ENCODE measurements at regions not wholly inside any gene's neighbourhood (a gene's known extent, or its start where the extent isn't known, plus 50 kb on each side); places are given as distances from the start of the nearest gene placed in this dataset.

DNA sequence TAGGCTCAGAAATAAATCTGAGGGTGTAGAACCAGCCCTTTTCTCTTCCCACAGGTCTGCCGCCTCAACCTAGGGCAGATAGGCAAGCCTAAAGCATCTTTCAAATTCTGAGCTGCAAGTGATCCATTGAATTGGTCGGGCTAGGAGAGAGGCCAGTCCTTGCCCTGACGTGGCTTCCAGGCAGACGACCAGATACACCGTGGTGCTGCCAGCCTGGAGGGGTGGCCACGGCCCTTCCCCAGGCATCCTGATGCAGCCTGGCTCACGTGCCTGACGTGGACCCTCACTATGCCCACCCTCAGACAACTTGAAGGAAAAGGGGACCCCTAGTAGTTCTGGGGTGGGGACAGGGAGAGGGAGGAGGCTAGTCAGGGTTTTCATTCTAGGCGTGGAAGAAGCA, 859.3 kb upstream of the KLHL1 start:
- no peak for DNase-seq
- Mint-ChIP-seq H3K27ac (no peak overlapping the region), H3K27me3 (no peaks in the 10 kb centered on the region), H3K9me3 (no peaks in the 10 kb centered on the region), H3K36me3 (ENCODE audit: low read depth) (no peaks in the 10 kb centered on the region), H3K4me1 (no peaks in the 10 kb centered on the region), H3K4me3 (no peak overlapping the region)
- ChIA-PET CTCF (no interaction called here), POLR2A (no interaction called here)

DNA sequence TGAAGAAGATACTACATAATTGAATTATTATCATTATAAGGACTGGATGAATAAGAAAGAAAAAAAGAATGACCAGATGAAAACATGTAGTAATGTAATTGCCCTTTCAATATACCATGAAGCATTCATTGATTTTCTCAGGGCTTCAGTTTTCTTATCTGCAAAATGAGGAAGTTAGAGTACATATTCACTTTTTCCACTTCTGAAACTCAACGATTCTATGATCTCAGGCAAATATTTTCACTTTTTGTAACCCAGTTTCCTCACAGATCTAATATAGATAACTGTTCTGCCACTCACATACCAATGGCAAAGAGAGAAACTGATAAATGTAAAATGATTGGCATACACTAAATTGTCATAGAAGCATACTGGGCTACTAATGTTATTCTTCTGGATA, 856.6 kb upstream of the KLHL1 start:
- H3K4me3 Mint-ChIP-seq: no peak overlapping the region
- ChIA-PET CTCF (no interaction called here), POLR2A (no interaction called here)
- H3K27ac Mint-ChIP-seq: no peak overlapping the region
- DNase-seq: no peak
- no peaks in the 10 kb centered on the region for H3K36me3 Mint-ChIP-seq (ENCODE audit: low read depth)
- no peaks in the 10 kb centered on the region for H3K27me3 Mint-ChIP-seq
- no peaks in the 10 kb centered on the region for H3K4me1 Mint-ChIP-seq
- H3K9me3 Mint-ChIP-seq: no peaks in the 10 kb centered on the region

DNA sequence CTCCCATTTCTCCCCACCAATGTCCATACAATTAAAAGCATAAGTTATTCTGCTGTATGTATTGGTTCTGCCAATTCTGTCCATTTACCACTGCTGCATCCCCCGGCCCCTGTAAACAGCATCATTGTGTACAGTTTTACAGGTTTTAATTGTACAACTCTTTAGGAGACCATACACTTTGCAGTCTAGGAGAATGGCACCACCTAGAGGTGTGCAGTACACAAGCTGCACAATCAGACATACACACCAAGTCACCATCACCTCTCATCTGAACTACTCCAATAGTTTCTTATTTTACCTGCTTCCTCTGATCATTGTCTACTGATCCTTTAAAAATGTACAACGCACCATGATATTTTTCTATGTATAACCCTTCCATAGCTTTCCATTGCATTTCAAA, 855.9 kb upstream of the KLHL1 start:
- ChIA-PET CTCF (no interaction called here), POLR2A (no interaction called here)
- Mint-ChIP-seq H3K27me3 (no peaks in the 10 kb centered on the region), H3K4me3 (no peak overlapping the region), H3K27ac (no peak overlapping the region), H3K4me1 (no peaks in the 10 kb centered on the region), H3K36me3 (ENCODE audit: low read depth) (no peaks in the 10 kb centered on the region), H3K9me3 (no peaks in the 10 kb centered on the region)
- no peak for DNase-seq

DNA sequence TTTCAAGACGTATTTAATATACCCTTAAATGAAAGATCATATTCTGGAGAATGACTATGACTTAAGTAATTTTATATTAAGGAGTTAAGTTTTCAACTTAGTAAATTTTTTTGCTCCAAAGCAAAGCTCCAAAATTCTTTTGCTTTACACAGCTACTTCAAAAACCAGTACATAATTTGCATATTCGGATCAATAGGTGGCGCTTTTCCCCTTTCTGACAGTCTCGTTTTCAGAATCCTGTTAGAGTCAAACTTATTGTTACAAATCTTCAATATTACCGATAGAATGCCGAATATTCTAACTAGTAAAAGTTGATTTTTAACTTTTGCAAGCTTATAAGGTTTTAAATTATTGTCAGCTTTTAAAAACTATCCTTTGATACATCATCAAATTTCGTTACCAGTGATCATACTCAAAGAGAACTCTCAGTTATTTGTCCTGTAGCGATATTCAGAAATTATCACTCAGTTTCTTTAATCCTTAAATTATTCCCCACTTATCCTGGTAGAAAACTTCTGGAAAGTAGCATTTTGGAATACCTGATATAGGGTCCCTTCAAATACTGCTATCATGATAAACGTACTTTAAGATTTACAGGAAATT, 852.7 kb upstream of the KLHL1 start:
- Mint-ChIP-seq H3K4me3 (no peak overlapping the region), H3K27me3 (no peaks in the 10 kb centered on the region), H3K36me3 (ENCODE audit: low read depth) (no peaks in the 10 kb centered on the region), H3K9me3 (no peaks in the 10 kb centered on the region), H3K27ac (no peak overlapping the region), H3K4me1 (no peaks in the 10 kb centered on the region)
- DNase-seq: peak; percentile 9
- ChIA-PET CTCF (no interaction called here), POLR2A (no interaction called here)

DNA sequence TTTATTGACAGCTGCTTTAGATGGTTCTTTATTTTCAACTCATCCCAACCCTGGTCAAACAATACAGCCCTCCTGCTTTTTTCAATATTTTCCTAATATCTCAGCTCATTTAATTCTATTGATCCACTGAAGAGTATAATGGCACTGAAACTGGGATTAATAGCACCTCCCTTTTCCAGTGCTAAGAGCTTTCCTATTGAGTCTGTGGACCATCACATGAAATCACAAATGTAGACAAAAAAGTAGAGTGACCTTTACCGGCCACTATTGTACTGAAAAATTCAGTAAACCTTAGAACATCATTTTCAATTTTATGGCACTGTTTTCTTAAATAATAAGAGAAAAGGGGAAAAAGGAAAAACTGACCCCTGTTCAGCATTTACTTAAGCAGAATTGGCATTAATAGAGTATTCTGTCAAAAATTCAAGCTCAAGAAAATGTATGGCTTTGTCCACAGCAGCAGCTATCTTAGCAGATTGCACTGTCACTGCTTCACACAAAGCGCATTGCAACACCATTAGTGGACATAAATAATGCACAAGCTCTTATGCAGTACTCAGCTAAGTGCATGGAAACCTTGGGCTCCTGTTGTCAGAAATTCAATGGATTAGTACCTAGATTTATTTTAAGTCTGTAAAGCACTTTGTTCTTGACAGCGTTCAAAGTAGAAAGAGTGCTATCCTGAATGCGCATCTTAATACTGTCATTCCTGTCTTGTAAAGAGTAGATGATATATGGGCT, 851.0 kb upstream of the KLHL1 start:
- no peak overlapping the region for H3K4me3 Mint-ChIP-seq
- ChIA-PET POLR2A (no interaction called here), CTCF (no interaction called here)
- no peaks in the 10 kb centered on the region for H3K36me3 Mint-ChIP-seq (ENCODE audit: low read depth)
- H3K4me1 Mint-ChIP-seq: no peaks in the 10 kb centered on the region
- no peak overlapping the region for H3K27ac Mint-ChIP-seq
- no peaks in the 10 kb centered on the region for H3K9me3 Mint-ChIP-seq
- no peaks in the 10 kb centered on the region for H3K27me3 Mint-ChIP-seq
- DNase-seq: no peak

DNA sequence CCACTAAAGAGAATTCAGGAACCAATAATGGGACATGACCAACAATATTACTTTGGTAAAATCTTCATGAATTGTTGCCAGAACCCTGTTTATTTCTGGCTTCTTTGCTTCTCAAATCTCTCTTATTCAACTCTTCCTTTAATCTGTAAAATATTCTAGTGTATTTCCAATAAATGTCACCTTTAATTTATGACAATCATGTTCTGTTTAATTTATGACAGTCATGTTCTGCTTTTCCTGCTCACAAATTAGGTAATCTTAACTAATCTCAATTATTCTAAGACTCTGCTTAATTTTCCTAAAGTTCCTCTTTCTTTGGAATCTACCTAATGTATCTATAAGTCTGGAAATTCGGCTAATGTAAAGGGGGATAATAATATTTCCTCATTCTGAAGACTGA, 847.6 kb upstream of the KLHL1 start:
- no peaks in the 10 kb centered on the region for H3K4me1 Mint-ChIP-seq
- POLR2A ChIA-PET: no interaction called here
- no peak overlapping the region for H3K27ac Mint-ChIP-seq
- H3K27me3 Mint-ChIP-seq: no peaks in the 10 kb centered on the region
- H3K4me3 Mint-ChIP-seq: no peak overlapping the region
- CTCF ChIA-PET: no interaction called here
- DNase-seq: no peak
- no peaks in the 10 kb centered on the region for H3K36me3 Mint-ChIP-seq (ENCODE audit: low read depth)
- H3K9me3 Mint-ChIP-seq: no peaks in the 10 kb centered on the region

DNA sequence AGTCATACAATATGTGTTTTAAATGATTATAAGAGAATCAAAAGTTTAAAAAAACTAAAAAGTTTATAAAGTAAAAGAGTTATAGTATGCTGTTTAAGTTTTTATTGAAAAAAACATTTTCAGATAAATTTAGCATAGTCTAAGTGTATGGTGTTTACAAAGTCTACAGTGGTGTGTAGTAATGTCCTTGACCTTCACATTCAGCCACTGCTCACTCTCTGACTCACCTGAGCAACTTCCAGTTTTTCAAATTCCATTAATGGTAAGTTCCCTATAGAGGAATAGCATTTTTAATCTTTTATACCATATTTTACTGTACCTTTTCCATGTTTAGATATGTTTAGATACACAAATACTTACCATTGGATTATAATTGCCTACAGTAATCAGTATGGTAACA, 842.4 kb upstream of the KLHL1 start:
- Mint-ChIP-seq H3K27ac (no peak overlapping the region), H3K4me1 (no peaks in the 10 kb centered on the region), H3K27me3 (no peaks in the 10 kb centered on the region), H3K9me3 (no peaks in the 10 kb centered on the region), H3K4me3 (no peak overlapping the region), H3K36me3 (ENCODE audit: low read depth) (no peaks in the 10 kb centered on the region)
- ChIA-PET CTCF (no interaction called here), POLR2A (no interaction called here)
- no peak for DNase-seq

DNA sequence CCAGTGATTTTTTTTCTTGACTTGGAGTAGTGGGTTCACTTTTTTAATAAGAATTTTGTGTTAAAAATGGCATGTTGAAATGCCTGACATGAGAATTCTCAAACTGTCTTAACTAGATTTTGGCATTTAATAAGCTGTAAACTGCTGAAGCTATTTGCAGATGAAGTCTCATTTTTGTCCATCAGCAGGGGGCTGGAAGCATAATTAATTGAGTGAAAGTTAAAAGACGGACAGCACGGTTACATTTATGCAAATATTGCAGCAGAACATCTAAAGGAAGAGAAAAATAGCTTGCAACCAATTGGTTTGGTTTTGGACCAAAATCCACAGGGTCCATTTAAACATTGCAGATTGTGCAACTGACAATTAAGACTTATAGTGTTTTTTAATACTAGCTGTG, 837.3 kb upstream of the KLHL1 start:
- POLR2A ChIA-PET: no interaction called here
- Mint-ChIP-seq H3K27ac (no peak overlapping the region), H3K4me1 (no peaks in the 10 kb centered on the region), H3K27me3 (no peaks in the 10 kb centered on the region), H3K36me3 (ENCODE audit: low read depth) (no peaks in the 10 kb centered on the region), H3K4me3 (no peak overlapping the region), H3K9me3 (no peaks in the 10 kb centered on the region)
- DNase-seq: no peak
- CTCF ChIA-PET: interaction anchor here (1.1 kb wide), 1 partner anchor 9 kb away, joined by 3 read pairs; no protein-coding TSS in a partner anchor

DNA sequence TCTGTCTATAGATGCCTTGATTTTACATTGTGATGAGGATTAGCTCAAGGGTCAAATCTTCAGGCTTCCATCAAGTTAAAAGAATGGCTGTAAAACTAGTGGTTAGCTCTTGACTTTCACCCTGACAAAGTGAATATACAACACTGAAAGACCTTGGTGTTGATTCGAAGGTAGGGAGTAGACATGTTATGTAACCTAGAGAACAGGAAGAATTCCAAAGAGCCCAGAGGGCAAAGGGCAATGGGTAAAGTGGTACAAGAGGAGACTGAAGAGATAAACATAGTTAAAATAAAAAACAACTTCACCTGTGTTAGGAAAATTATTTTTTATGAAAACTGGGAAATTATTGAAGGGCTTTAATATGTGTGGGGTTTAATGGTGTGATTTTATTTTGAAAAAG, 833.2 kb upstream of the KLHL1 start:
- H3K36me3 Mint-ChIP-seq (ENCODE audit: low read depth): no peaks in the 10 kb centered on the region
- H3K4me1 Mint-ChIP-seq: no peaks in the 10 kb centered on the region
- POLR2A ChIA-PET: no interaction called here

DNA sequence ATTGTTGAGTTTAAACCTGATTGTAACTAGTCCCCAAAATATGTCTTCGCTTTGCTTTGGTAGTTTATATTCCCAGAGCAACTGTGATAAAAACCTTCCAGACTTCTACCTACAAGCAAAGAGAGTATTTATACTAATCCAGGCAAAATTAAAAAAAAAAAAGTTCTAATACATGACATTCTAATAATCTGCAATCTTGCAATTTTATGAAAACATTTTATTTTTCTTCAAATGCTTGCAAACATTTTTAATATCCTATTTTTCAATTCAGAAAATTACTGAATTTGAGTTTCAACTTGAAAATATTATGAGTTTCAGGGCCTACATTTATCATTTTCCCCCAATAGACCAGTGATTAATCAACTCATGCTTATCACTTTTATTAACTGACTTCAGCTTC, 830.2 kb upstream of the KLHL1 start:
- DNase-seq: no peak
- no peaks in the 10 kb centered on the region for H3K27me3 Mint-ChIP-seq
- H3K4me3 Mint-ChIP-seq: no peak overlapping the region
- CTCF ChIA-PET: no interaction called here
- POLR2A ChIA-PET: no interaction called here
- no peaks in the 10 kb centered on the region for H3K4me1 Mint-ChIP-seq
- H3K27ac Mint-ChIP-seq: no peak overlapping the region
- no peaks in the 10 kb centered on the region for H3K36me3 Mint-ChIP-seq (ENCODE audit: low read depth)
- H3K9me3 Mint-ChIP-seq: no peaks in the 10 kb centered on the region

More for the DNA sequence above, 833.2 kb upstream of the KLHL1 start:
- Mint-ChIP-seq H3K27me3 (no peaks in the 10 kb centered on the region), H3K9me3 (no peaks in the 10 kb centered on the region), H3K27ac (no peak overlapping the region), H3K4me3 (no peak overlapping the region)
- CTCF ChIA-PET: no interaction called here
- no peak for DNase-seq

DNA sequence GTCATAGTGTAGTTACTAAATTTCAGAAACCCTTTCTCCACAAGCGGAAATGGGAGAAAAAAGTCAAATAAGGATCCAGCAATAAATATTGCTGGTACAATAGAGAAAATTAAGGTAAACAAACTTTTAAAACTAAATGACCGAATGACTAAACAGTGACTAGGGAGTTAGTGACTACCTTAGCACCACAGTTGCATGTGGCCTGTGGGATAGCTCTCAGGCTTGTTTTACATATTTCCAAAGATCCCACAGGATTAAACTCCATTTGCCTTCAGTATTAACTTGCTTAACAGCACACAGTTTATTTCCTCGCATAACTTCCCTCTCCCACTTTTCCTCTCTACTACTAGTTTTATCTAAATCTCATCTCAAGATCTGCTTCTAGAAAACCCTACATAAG, 824.3 kb upstream of the KLHL1 start:
- Mint-ChIP-seq H3K27me3 (no peaks in the 10 kb centered on the region), H3K27ac (no peak overlapping the region), H3K4me3 (no peak overlapping the region), H3K9me3 (no peaks in the 10 kb centered on the region), H3K36me3 (ENCODE audit: low read depth) (no peaks in the 10 kb centered on the region), H3K4me1 (no peaks in the 10 kb centered on the region)
- no peak for DNase-seq
- CTCF ChIA-PET: no interaction called here
- POLR2A ChIA-PET: no interaction called here

DNA sequence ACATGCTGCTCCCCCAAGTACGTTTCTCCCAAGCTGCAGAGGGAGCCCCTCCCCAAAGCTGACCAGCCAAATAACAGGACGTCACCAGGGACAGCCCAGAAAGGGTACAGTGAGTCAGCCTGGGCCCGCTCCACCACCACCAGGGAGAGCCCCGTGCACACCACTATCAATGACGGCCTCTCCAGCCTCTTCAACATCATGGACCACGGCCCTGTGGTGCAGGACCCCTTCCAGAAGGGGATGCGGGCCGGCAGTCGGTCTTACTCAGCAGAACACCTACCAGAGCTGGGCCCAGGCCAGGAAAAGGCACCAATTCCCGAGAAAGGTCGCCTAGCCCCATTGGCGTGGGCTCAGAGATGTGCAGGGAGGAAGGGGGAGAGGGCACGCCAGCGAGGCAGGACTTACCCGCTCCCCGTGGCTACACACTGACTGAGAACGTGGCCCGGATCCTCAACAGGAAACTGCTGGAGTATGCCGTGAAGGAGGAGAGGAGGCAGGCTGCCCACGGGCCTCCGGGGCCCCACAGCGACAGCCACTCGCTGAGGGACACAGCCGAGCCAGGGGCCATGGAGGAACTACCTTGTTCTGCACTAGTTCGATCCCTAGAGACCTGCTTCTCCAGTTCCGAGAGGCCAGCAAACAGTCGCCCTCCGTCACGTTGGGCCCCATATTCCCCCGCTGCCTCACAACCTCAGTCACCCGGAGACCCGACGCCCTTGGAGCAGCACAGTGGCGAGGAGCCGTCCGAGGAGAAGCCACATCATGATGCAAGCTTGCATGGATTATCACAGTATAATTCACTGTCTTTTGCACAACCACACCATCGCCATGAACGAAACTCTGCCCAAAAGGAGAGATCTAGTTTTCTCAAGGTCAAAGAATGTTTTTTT, 815.9 kb upstream of the KLHL1 start:
- Mint-ChIP-seq H3K9me3 (no peaks in the 10 kb centered on the region), H3K4me3 (no peak overlapping the region), H3K27ac (no peak overlapping the region), H3K27me3 (no peaks in the 10 kb centered on the region), H3K36me3 (ENCODE audit: low read depth) (no peaks in the 10 kb centered on the region), H3K4me1 (no peaks in the 10 kb centered on the region)
- ChIA-PET CTCF (no interaction called here), POLR2A (no interaction called here)
- no peak for DNase-seq

DNA sequence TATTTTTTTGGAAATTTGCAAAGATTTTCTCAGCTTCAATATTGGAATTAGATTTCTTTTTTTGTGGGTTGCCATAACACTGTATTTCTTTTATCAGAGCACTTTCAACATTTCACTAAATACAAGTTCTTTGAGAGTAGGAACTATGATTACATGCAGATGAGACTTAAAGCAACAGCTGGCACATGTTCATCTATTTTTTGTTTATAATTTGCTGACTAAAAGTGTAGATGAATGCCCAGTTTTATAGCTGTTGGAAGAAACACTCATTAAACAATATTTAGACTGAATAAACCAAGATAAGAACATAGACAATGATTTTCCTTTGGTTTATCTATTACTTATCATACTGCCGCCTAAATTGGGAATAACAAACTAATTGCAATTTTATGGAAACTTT, 803.0 kb upstream of the KLHL1 start:
- ChIA-PET CTCF (no interaction called here), POLR2A (no interaction called here)
- H3K4me1 Mint-ChIP-seq: no peaks in the 10 kb centered on the region
- no peak for DNase-seq
- H3K27ac Mint-ChIP-seq: no peak overlapping the region
- no peaks in the 10 kb centered on the region for H3K27me3 Mint-ChIP-seq
- no peaks in the 10 kb centered on the region for H3K36me3 Mint-ChIP-seq (ENCODE audit: low read depth)
- H3K9me3 Mint-ChIP-seq: no peaks in the 10 kb centered on the region
- H3K4me3 Mint-ChIP-seq: no peak overlapping the region

DNA sequence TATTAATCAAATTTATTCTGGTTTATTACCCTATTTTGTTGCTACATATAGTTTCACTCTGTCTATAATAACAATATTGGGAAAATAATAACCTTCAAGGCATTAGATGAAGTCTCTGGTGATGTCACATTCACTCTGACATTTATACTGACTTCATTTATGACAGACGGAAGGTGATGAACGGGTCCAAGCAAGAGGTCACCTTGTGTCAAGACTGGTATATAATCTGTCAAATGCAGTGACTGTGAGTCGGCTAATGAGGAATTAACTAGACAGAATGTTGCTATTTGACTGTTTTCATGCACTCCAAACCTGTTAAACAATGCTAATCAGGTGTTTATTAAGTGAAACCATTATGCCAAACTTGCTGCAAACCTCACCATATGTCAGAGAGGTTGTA, 800.5 kb upstream of the KLHL1 start:
- no peaks in the 10 kb centered on the region for H3K9me3 Mint-ChIP-seq
- H3K27me3 Mint-ChIP-seq: no peaks in the 10 kb centered on the region
- H3K4me3 Mint-ChIP-seq: no peak overlapping the region
- H3K36me3 Mint-ChIP-seq (ENCODE audit: low read depth): no peaks in the 10 kb centered on the region
- H3K4me1 Mint-ChIP-seq: no peaks in the 10 kb centered on the region
- CTCF ChIA-PET: no interaction called here
- no peak for DNase-seq
- no peak overlapping the region for H3K27ac Mint-ChIP-seq
- POLR2A ChIA-PET: no interaction called here

Measured in activated CD4-positive, alpha-beta T cell treated with anti-CD3 and anti-CD28 coated beads, Interleukin-2, amount 10 ng/mL, durations not matched to agents 7 days and 5 days (primary cell).